NCI-H1694 treated with DMSO at 0.1 percent for 48 hours (cell line): ENCODE measurements at regions not wholly inside any gene's neighbourhood (a gene's known extent, or its start where the extent isn't known, plus 50 kb on each side); places are given as distances from the start of the nearest gene placed in this dataset.
A peak's percentile ranks its signal among the peaks of the same experiment; 100 is the strongest.

Experiments used
- DNase-seq: peaks from one replicate; lab custom pipeline; 2025; lab: John Stamatoyannopoulos, UW

GRCh38 chr10:47053081-47053798 lies 142.0 kb downstream of the PTPN20 start:
- no peak for DNase-seq

GRCh38 chr10:47054974-47055373 lies 143.7 kb downstream of the PTPN20 start:
- DNase-seq = no peak

DNA sequence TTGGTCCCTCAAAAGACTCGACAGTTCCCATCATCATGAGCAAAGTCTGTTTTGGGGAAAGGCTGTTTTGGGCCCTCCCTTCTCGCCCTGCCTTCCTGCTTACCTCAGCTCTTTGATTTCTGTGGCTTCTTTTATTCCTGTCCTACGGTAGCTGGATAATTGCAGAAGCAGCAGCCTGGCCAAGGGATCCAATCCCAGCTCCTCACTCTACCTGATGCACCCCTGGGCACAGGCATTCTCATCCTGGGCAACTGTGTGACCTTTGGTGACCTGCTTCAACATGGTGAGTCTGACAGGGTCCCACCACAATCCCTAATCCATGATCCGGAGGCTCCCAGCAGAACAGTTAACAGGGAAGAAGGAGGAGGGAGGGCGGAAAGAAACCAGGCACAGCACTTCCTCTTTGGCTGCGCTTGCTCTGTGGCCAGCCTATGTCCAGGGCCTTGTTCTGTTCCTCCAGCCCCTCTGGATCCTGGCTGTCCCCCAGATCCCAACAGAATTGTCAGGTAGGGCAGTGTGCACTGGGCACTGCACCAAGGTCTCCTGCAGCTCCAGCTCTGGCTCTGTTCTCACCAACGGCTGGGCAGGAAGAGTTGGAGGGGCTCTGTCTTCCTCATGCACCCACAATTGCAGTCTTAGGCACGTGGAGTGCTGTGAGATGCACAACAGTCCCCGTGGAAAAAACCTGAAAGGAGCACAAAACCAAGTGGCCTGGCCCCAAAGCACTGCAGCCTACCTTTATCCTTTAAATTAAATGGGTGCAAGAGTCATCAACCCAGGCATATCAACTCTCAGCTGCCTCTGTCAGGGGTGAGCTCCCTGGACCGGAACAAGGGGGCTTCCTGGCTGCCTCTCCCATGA lies 144.4 kb downstream of the PTPN20 start:
- no peak for DNase-seq

GRCh38 chr10:47056247-47056510 lies 145.0 kb downstream of the PTPN20 start:
- no peak for DNase-seq

GRCh38 chr10:47057471-47057870 lies 146.2 kb downstream of the PTPN20 start:
- no peak for DNase-seq

DNA sequence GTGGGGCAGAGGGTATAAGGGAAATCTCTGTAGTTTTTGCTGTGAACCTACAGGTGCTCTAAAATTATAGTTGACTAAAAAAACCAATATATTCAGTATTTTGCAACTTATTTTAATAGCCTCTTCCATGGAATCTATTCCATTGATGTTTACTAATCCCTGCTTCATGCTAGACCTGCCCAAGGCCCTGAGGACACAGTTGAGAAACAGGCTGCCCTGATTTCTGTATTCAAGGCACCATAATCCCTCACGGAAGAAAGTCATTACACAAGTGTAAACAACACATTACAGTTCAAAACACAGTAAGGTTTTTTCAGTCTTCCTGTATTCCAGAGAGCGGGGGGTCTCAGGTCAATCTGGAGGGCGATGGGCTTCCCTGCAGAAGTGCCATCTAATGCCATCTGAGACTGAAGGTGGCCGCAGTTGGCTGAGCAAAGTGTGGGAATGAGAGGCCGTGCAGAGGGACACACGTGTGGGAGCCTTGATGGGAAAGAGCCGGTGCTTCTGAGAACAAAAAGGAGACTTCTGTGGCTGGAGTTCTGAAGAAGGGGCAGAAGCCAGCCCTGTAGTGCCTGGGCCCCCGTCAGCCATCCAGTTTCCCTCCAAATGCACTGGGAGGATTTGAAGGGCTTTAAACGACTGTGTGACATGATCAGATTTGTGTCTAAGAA lies 146.9 kb downstream of the PTPN20 start:
- no peak for DNase-seq

DNA sequence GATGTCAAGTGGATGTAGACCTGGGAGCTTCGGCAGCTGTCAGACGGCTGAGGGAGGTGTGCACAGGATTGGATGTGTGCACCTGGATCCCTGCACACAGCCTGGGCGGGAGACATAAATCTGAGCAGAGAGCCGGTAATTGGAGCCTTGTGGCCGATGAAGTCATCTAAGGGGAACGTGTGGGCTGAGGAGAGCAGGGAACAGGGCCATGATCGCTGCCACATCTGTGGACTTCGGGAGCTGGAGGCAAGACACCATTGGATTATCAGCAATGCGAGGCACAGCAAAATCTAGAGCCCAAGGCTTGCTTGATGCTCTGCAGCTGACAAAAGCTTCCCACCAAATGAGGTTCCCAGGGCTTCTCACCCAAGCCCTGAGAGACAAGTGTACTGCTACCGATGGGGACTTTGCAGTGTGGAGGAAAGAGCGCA lies 147.7 kb downstream of the PTPN20 start:
- no peak for DNase-seq

- no peak for DNase-seq
Measured at GRCh38 chr10:47059606-47060311, 148.5 kb downstream of the PTPN20 start.

GRCh38 chr10:47060356-47060755 lies 149.1 kb downstream of the PTPN20 start:
- no peak for DNase-seq

DNA sequence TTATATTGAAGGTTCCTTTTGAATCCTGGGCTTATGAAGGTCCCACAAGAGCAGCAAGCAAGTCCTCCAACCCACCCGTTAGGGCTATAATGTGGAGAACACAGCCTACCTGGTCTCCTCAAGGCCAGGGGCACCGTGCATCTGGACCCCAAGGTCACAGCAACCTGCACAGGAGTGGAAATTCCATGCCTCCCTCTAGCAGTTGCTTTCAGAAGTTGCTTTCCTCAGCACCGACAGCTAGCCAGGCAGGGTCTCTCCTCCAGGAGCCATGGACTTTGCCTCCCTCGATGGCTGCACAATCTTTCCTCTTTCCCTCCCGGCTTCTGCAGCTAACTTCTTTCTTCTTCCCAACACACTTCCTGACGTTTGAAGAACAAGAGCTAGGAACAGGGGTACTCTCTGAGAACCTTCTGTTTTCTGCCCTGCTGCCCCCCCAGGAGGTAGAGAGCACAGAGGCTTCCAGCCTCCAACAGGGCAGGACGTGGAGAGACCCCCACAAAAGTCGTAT lies 149.8 kb downstream of the PTPN20 start:
- DNase-seq = no peak

DNA sequence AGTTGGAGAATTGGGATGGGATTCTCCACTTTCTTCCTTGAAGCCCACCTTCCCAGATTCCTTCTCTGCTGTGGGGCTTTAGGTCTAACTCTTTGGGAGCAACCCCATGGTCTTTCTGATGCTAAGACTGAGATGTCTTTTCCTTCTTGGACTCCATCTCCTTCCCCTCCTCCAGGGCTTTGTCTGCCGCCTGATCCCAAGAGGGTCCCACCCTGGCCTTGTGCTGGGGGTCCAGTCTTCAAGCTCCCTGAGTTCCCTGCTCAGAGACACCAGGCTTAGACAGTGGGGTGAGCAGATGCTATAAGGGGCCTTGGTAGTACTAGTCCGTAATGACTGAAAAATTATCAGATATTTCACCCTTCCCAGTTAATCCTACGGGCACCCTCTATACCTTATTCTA lies 150.5 kb downstream of the PTPN20 start:
- no peak for DNase-seq

DNA sequence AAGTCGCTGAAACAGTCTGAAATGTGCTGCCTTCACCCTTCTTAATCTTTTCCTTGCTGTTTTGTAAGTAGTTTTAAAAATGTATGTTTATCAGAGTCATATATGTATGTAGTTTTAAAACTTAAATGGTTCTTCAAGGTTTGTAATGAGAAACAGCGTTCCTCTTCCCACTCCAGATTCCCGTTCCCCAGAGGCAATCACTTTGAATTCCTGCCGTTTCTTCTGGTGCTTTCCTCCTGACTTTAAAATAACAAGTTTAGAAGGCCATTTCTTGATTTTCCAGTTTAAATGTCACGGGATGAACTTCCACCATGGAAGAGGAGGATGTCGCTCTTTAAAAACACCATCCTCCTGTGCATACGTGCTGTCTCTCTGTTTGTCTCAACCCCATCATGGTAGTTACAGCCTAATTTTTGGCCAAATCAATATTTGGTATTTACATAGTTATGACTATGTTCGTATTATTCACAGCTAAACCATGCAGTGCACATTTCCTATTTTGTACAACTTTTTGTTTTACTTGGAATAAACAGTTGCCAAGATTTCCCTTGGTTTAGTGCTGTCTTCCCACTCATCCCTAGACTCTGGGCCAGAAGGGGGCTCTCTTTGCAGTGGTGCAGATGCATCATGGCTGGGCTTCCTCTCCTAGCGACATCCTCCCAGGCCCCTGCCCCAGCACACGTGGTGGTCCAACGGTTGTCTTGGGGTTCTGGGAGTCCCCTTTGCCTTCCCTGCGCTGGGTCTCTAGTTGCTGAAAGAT lies 151.4 kb downstream of the PTPN20 start:
- DNase-seq = no peak

GRCh38 chr10:47063858-47064257 lies 152.6 kb downstream of the PTPN20 start:
- DNase-seq = peak; percentile 5

DNA sequence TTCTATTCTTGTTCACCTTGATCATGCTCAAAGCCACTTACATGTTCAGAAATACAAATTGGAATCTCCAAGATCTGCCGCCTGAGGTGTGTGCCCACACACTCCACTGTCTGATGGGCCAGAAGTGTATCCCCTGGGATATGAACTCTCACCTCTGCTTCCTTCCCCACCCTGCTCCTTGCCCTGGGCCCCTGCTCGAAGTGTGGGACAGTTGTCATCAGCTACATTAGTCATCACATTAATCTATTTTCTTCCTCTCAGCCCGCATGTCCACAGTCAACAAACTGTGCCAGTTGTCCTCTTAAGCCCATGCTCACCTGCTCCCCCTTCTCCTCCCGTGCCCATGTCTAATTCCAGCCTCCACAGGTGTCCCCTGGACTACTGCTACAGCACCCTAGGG lies 154.7 kb downstream of the PTPN20 start:
- DNase-seq = no peak

GRCh38 chr10:47067949-47068940 lies 157.0 kb downstream of the PTPN20 start:
- no peak for DNase-seq

- no peak for DNase-seq
Measured at GRCh38 chr10:47070541-47070940, 159.3 kb downstream of the PTPN20 start.

DNA sequence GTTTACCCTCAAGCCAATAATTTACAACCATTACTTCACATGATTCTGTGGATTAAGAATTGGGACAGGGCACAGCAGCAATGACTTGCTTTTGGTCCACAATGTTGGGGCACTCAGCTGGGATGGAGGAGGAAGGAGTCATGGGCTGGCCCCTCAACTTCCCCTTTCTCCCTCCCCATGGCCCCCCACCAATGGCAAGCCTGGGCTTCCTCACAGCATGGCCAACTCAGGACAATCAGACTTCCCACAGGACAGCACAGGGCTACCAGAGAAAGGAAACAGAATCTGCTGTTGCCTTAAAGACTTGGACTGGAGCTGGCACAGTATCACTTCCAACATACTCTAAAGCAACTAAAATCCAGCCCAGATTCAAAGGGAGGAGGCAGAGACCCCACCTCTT lies 160.7 kb downstream of the PTPN20 start:
- DNase-seq = no peak

GRCh38 chr10:47073967-47074366 lies 162.7 kb downstream of the PTPN20 start:
- DNase-seq = no peak

DNA sequence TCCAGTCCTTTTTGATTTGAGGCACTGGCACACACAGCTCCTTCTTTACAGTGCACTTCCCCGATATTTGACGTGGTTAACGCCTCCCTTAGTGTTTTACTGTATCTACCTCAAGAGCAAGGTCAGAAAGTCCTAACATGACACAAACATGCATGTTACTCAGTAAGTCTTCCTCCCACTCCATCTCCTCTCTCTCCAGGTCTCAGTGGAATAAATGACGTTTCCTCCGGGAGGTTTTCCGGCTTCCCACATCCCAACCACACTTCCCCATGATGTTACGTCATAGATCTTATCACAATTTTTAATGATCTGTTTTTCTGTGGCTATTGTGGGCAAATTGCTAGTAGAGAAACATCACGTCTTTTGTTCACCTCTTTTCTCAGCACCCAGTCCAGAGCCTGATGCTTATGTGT lies 165.7 kb downstream of the PTPN20 start:
- no peak for DNase-seq

- DNase-seq = no peak
Measured at GRCh38 chr10:47077386-47077785, 166.2 kb downstream of the PTPN20 start.
